ENCODE measurements at regions not wholly inside any gene's neighbourhood (a gene's known extent, or its start where the extent isn't known, plus 50 kb on each side); places are given as distances from the start of the nearest gene placed in this dataset.

GRCh38 chr4:75118739-75119138, 185.8 kb downstream of the PARM1 start:
- no peak for TF ChIP-seq CTCF (IDR thresholded peaks at IDR 0.05; ENCODE audit: low read depth, low read length)
- no peak for DNase-seq

GRCh38 chr4:75110061-75110460, 177.1 kb downstream of the PARM1 start:
- Histone ChIP-seq H3K36me3 (no peaks in the 10 kb centered on the region), H3K4me3 (ENCODE audit: low read depth, low read length) (no peak overlapping the region), H3K27ac (no peak overlapping the region), H3K9me3 (ENCODE audit: severe bottlenecking) (no peaks in the 10 kb centered on the region), H3K27me3 (ENCODE audit: insufficient read depth, low read depth, severe bottlenecking) (no peaks in the 10 kb centered on the region)
- DNase-seq = no peak
- TF ChIP-seq CTCF (IDR thresholded peaks at IDR 0.05; ENCODE audit: low read depth, low read length) = no peak

More at GRCh38 chr4:75118739-75119138, 185.8 kb downstream of the PARM1 start:
- no peaks in the 10 kb centered on the region for H3K36me3 ChIP-seq
- no peak overlapping the region for H3K27ac ChIP-seq
- no peak overlapping the region for H3K4me3 ChIP-seq (ENCODE audit: low read depth, low read length)
- no peaks in the 10 kb centered on the region for H3K27me3 ChIP-seq (ENCODE audit: insufficient read depth, low read depth, severe bottlenecking)
- peaks cover 6% of the 10 kb centered on the region for H3K9me3 ChIP-seq (ENCODE audit: severe bottlenecking)

- H3K36me3 ChIP-seq = no peaks in the 10 kb centered on the region
- H3K9me3 ChIP-seq (ENCODE audit: severe bottlenecking) = no peaks in the 10 kb centered on the region
- no peak overlapping the region for H3K4me3 ChIP-seq (ENCODE audit: low read depth, low read length)
- no peak overlapping the region for H3K27ac ChIP-seq
- DNase-seq = no peak
- no peaks in the 10 kb centered on the region for H3K27me3 ChIP-seq (ENCODE audit: insufficient read depth, low read depth, severe bottlenecking)
- no peak for TF ChIP-seq CTCF (IDR thresholded peaks at IDR 0.05; ENCODE audit: low read depth, low read length)
These were observed 175.1 kb downstream of the PARM1 start for GRCh38 chr4:75107755-75108612.

- H3K36me3 ChIP-seq = no peaks in the 10 kb centered on the region
- TF ChIP-seq CTCF (IDR thresholded peaks at IDR 0.05; ENCODE audit: low read depth, low read length) = no peak
- DNase-seq = no peak
- H3K9me3 ChIP-seq (ENCODE audit: severe bottlenecking) = no peaks in the 10 kb centered on the region
- no peak overlapping the region for H3K27ac ChIP-seq
- no peak overlapping the region for H3K4me3 ChIP-seq (ENCODE audit: low read depth, low read length)
- H3K27me3 ChIP-seq (ENCODE audit: insufficient read depth, low read depth, severe bottlenecking) = no peaks in the 10 kb centered on the region
These were observed 169.8 kb downstream of the PARM1 start for GRCh38 chr4:75102787-75103085.

- DNase-seq = no peak
- Histone ChIP-seq H3K27me3 (ENCODE audit: insufficient read depth, low read depth, severe bottlenecking) (no peaks in the 10 kb centered on the region), H3K9me3 (ENCODE audit: severe bottlenecking) (no peaks in the 10 kb centered on the region), H3K27ac (no peak overlapping the region), H3K36me3 (no peaks in the 10 kb centered on the region), H3K4me3 (ENCODE audit: low read depth, low read length) (no peak overlapping the region)
- no peak for TF ChIP-seq CTCF (IDR thresholded peaks at IDR 0.05; ENCODE audit: low read depth, low read length)
These were observed 169.2 kb downstream of the PARM1 start for GRCh38 chr4:75101906-75102786.
